T-helper 2 cell treated with Interferon-gamma antibody and Interleukin-4, amounts not matched to agents 5 μg/mL and 100 μg/mL, for 36 hours (primary cell): ENCODE measurements at regions not wholly inside any gene's neighbourhood (a gene's known extent, or its start where the extent isn't known, plus 50 kb on each side); places are given as distances from the start of the nearest gene placed in this dataset.

Experiments used
- DNase-seq: peaks from one replicate; pipeline ENCODE4 v3.0.0; 2021; ENCODE audit warnings: low spot score
- H3K27ac Mint-ChIP-seq: one replicate; pipeline ENCODE4 v1.8.0; 2021; ENCODE audit warnings: mild to moderate bottlenecking, mixed read lengths
- H3K27me3 Mint-ChIP-seq: one replicate; pipeline ENCODE4 v1.8.0; 2021; ENCODE audit warnings: low read depth, mixed read lengths
- H3K36me3 Mint-ChIP-seq: one replicate; pipeline ENCODE4 v1.8.0; 2021; ENCODE audit warnings: low read depth, mixed read lengths
- H3K4me1 Mint-ChIP-seq: one replicate; pipeline ENCODE4 v1.8.0; 2021; ENCODE audit warnings: low read depth, mixed read lengths
- H3K4me3 Mint-ChIP-seq: one replicate; pipeline ENCODE4 v1.8.0; 2022; ENCODE audit warnings: mild to moderate bottlenecking, moderate library complexity, mixed read lengths
- H3K9me3 Mint-ChIP-seq: one replicate; pipeline ENCODE4 v1.8.0; 2021; ENCODE audit warnings: mixed read lengths

GRCh38 chr14:29233188-29233587 is 466.6 kb downstream of the FOXG1 start:
- no peaks in the 10 kb centered on the region for H3K36me3 Mint-ChIP-seq
- H3K27ac Mint-ChIP-seq, result no peak overlapping the region
- peaks cover 16% of the 10 kb centered on the region for H3K9me3 Mint-ChIP-seq
- DNase-seq, result no peak
- H3K27me3 Mint-ChIP-seq, result no peaks in the 10 kb centered on the region
- H3K4me3 Mint-ChIP-seq, result no peak overlapping the region
- H3K4me1 Mint-ChIP-seq, result no peaks in the 10 kb centered on the region

DNA sequence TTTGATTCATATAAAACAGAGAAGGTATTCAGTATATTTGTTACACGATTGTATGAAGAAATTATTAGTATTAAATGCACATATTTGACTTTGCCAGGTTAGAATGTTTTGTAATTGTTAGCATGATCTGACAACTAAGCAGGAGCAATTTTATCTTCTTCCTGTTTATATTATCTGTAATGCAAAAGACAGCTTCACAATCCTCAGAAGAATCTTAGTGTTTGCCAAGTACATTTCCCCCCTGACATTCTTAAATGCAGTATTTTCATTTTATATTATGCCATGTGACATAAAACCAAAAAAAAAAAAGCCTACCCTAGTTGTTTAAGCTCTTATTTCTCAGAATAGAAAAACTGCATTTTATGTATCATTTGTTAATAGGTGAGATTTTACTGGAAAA is 469.4 kb downstream of the FOXG1 start:
- Mint-ChIP-seq H3K27ac (no peak overlapping the region), H3K27me3 (no peaks in the 10 kb centered on the region), H3K4me1 (no peaks in the 10 kb centered on the region), H3K9me3 (peaks cover 11% of the 10 kb centered on the region), H3K36me3 (no peaks in the 10 kb centered on the region), H3K4me3 (no peak overlapping the region)
- no peak for DNase-seq

DNA sequence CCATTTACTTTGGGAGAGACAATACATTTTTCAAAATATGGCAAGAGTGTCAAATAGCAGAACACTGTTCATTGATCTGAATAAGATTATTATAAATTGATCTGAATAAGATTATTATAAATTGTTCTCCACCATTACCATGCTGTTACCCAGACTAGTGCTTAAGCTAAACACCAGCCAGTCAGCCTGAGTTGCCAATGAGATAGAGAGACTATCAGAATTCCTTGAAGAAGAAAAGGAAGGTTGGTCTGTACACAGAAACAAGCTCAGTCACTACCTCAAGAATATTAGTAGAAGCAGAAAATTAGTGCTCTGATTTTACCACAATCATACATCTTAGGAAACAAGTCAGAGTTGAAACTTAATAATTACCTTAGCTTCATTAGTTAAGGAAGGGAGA is 469.8 kb downstream of the FOXG1 start:
- DNase-seq, result no peak
- Mint-ChIP-seq H3K4me3 (no peak overlapping the region), H3K4me1 (no peaks in the 10 kb centered on the region), H3K27ac (no peak overlapping the region), H3K27me3 (no peaks in the 10 kb centered on the region), H3K36me3 (no peaks in the 10 kb centered on the region), H3K9me3 (peaks cover 8% of the 10 kb centered on the region)

DNA sequence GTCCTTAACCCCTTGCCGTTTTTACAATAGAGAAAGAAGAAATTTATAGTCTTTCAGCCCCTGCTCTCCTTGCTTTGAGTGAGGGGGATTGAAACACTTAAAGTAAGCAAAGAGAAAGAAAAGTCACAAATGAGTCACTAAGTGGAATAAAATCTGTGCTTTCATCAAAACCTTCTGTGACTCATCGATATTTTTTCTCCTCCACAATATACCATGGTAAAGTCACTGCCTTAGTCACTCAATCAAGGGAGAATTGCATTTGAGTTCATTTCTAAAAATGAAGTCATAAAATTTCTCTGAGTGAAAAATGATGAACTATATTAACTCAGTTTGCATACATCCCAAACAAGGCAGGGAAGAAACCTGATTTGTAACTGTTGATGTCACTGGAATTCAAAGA is 470.3 kb downstream of the FOXG1 start:
- no peak overlapping the region for H3K4me3 Mint-ChIP-seq
- no peaks in the 10 kb centered on the region for H3K4me1 Mint-ChIP-seq
- H3K27ac Mint-ChIP-seq, result no peak overlapping the region
- H3K36me3 Mint-ChIP-seq, result no peaks in the 10 kb centered on the region
- peaks cover 8% of the 10 kb centered on the region for H3K9me3 Mint-ChIP-seq
- H3K27me3 Mint-ChIP-seq, result no peaks in the 10 kb centered on the region
- no peak for DNase-seq

DNA sequence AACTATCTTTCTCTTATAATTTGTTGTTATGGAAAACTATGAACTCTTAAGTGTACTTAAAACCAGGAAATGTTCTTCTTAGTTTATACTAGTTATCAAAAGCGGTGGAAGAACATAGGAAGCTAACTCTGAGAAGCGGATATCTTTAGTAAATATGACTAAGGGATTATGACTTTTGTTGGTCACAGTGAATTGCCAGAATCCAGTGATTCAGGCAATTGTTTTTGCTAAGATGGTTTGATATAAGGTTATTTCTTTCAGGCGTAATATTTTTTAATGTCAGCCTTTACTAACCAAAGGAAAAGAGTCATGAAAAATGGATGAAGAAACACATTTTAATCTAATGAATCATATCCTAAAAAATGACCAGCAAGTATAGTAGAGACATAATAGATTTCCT is 473.5 kb downstream of the FOXG1 start:
- H3K36me3 Mint-ChIP-seq, result no peaks in the 10 kb centered on the region
- H3K27ac Mint-ChIP-seq, result no peak overlapping the region
- no peak overlapping the region for H3K4me3 Mint-ChIP-seq
- DNase-seq, result no peak
- no peaks in the 10 kb centered on the region for H3K27me3 Mint-ChIP-seq
- no peaks in the 10 kb centered on the region for H3K4me1 Mint-ChIP-seq
- peaks cover 15% of the 10 kb centered on the region for H3K9me3 Mint-ChIP-seq

- Mint-ChIP-seq H3K27me3 (no peaks in the 10 kb centered on the region), H3K27ac (no peak overlapping the region), H3K4me1 (no peaks in the 10 kb centered on the region), H3K9me3 (peaks cover 36% of the 10 kb centered on the region), H3K4me3 (no peak overlapping the region), H3K36me3 (no peaks in the 10 kb centered on the region)
- no peak for DNase-seq
Measured at GRCh38 chr14:29242755-29243754, 476.5 kb downstream of the FOXG1 start.

- DNase-seq, result no peak
- H3K36me3 Mint-ChIP-seq, result no peaks in the 10 kb centered on the region
- no peak overlapping the region for H3K27ac Mint-ChIP-seq
- no peaks in the 10 kb centered on the region for H3K4me1 Mint-ChIP-seq
- H3K4me3 Mint-ChIP-seq, result no peak overlapping the region
- H3K9me3 Mint-ChIP-seq, result peaks cover 43% of the 10 kb centered on the region
- no peaks in the 10 kb centered on the region for H3K27me3 Mint-ChIP-seq
Measured at GRCh38 chr14:29255692-29256091, 489.1 kb downstream of the FOXG1 start.

- Mint-ChIP-seq H3K4me3 (no peak overlapping the region), H3K27me3 (no peaks in the 10 kb centered on the region), H3K4me1 (no peaks in the 10 kb centered on the region), H3K27ac (no peak overlapping the region), H3K36me3 (no peaks in the 10 kb centered on the region), H3K9me3 (peaks cover 61% of the 10 kb centered on the region)
- DNase-seq, result no peak
Measured at GRCh38 chr14:29262979-29263378, 496.4 kb downstream of the FOXG1 start.

GRCh38 chr14:29264865-29265264 is 498.3 kb downstream of the FOXG1 start:
- Mint-ChIP-seq H3K27me3 (no peaks in the 10 kb centered on the region), H3K27ac (no peak overlapping the region), H3K4me3 (no peak overlapping the region), H3K36me3 (no peaks in the 10 kb centered on the region), H3K9me3 (peaks cover 68% of the 10 kb centered on the region), H3K4me1 (no peaks in the 10 kb centered on the region)
- DNase-seq, result no peak

- no peaks in the 10 kb centered on the region for H3K4me1 Mint-ChIP-seq
- no peaks in the 10 kb centered on the region for H3K27me3 Mint-ChIP-seq
- H3K36me3 Mint-ChIP-seq, result no peaks in the 10 kb centered on the region
- no peak overlapping the region for H3K27ac Mint-ChIP-seq
- H3K9me3 Mint-ChIP-seq, result peaks cover 62% of the 10 kb centered on the region
- no peak for DNase-seq
- H3K4me3 Mint-ChIP-seq, result no peak overlapping the region
Measured at GRCh38 chr14:29265852-29266251, 499.3 kb downstream of the FOXG1 start.

GRCh38 chr14:29271669-29272068 is 505.1 kb downstream of the FOXG1 start:
- no peaks in the 10 kb centered on the region for H3K36me3 Mint-ChIP-seq
- peaks cover 44% of the 10 kb centered on the region for H3K9me3 Mint-ChIP-seq
- H3K4me1 Mint-ChIP-seq, result no peaks in the 10 kb centered on the region
- no peak overlapping the region for H3K4me3 Mint-ChIP-seq
- no peak for DNase-seq
- no peak overlapping the region for H3K27ac Mint-ChIP-seq
- no peaks in the 10 kb centered on the region for H3K27me3 Mint-ChIP-seq

DNA sequence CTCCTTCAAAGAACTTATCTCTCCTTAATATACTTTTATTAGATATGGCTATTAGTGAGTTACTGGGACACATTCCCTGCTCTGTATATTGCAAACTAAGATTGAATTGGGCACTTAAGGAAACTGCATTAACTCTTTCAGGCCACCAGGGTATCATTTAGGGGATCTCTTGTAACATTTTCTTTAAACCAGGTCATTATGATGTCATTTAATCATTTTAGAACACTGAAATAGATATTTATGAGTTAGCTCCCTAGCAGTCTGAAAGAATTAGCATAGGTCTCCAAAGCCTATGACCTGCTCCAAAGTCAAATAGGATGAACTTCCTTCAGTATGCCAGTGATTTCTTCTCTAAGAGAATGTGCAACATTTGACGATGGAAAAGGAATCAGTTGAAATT is 506.9 kb downstream of the FOXG1 start:
- Mint-ChIP-seq H3K36me3 (no peaks in the 10 kb centered on the region), H3K27ac (no peak overlapping the region), H3K9me3 (peaks cover 33% of the 10 kb centered on the region), H3K4me1 (no peaks in the 10 kb centered on the region), H3K27me3 (no peaks in the 10 kb centered on the region), H3K4me3 (no peak overlapping the region)
- no peak for DNase-seq

GRCh38 chr14:29274890-29275596 is 508.5 kb downstream of the FOXG1 start:
- H3K27me3 Mint-ChIP-seq, result no peaks in the 10 kb centered on the region
- DNase-seq, result no peak
- H3K36me3 Mint-ChIP-seq, result no peaks in the 10 kb centered on the region
- no peak overlapping the region for H3K27ac Mint-ChIP-seq
- no peaks in the 10 kb centered on the region for H3K4me1 Mint-ChIP-seq
- H3K9me3 Mint-ChIP-seq, result peaks cover 32% of the 10 kb centered on the region
- H3K4me3 Mint-ChIP-seq, result no peak overlapping the region
